RWPE2 (cell line): ENCODE measurements at regions not wholly inside any gene's neighbourhood (a gene's known extent, or its start where the extent isn't known, plus 50 kb on each side); places are given as distances from the start of the nearest gene placed in this dataset.

Source experiments
- ATAC-seq: fragments of 200-7000 bp; cut with Tn5 transposase; 3 replicates; pipeline ENCODE4 v1.9.1; 2021; ENCODE audit warnings: low read depth
- DNase-seq: peaks from one replicate; pipeline ENCODE4 v3.0.0-alpha.2; 2020; ENCODE audit warnings: low spot score
- H3K27ac ChIP-seq: fragments of 450-650 bp; 2 replicates; pipeline ENCODE4 v1.5.1; 2017; ENCODE audit warnings: mild to moderate bottlenecking; ENCODE audit not compliant: poor library complexity, severe bottlenecking
- H3K27me3 ChIP-seq: fragments of 250-450 bp; sonication (Bioruptor Pico); 2 replicates; pipeline ENCODE4 v1.5.1; 2021; ENCODE audit warnings: mild to moderate bottlenecking, moderate library complexity; ENCODE audit not compliant: insufficient read depth, poor library complexity, severe bottlenecking
- H3K36me3 ChIP-seq: fragments of 250-450 bp; sonication (Bioruptor Pico); 2 replicates; pipeline ENCODE4 v1.5.1; 2020; ENCODE audit warnings: low read depth, mild to moderate bottlenecking, moderate library complexity
- H3K4me1 ChIP-seq: fragments of 250-450 bp; sonication (Bioruptor Pico); 2 replicates; pipeline ENCODE4 v1.5.1; 2021; ENCODE audit warnings: mild to moderate bottlenecking, moderate library complexity; ENCODE audit not compliant: insufficient read depth, poor library complexity, severe bottlenecking
- H3K4me3 ChIP-seq: fragments of 250-450 bp; sonication (Bioruptor Pico); 2 replicates; pipeline ENCODE4 v1.5.1; 2021; ENCODE audit warnings: mild to moderate bottlenecking, moderate library complexity; ENCODE audit not compliant: severe bottlenecking
- H3K9me3 ChIP-seq: fragments of 250-450 bp; sonication (Bioruptor Pico); 2 replicates; pipeline ENCODE4 v1.5.1; 2021; ENCODE audit warnings: mild to moderate bottlenecking, moderate library complexity; ENCODE audit not compliant: severe bottlenecking
- TF ChIP-seq, protein P1 (sequence below): fragments of 450-650 bp; IDR thresholded peaks from one replicate; pipeline ENCODE4 v1.5.1; 2017; ENCODE audit warnings: mild to moderate bottlenecking, moderate library complexity; ENCODE audit not compliant: poor library complexity, severe bottlenecking

DNA sequence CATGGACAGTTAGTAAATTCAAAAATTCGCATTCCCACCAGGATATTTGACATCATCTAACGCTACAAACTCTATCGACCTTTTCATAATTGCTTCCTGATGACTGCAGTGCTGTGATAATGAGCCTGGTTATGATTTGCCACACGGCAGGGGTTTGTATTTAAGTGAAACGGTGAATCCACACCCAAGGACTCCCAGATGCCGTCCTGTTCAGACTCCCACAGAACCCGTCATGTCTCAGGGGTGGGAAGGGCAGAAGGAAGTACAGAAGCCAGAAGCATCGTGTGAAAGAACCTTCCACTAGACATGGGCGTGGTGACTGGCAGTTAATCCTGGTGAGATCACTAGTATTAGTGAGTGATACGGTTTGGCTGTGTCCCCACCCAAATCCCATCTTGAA, 91.2 kb upstream of the TMEM18 start:
- Histone ChIP-seq H3K4me1 (no peaks in the 10 kb centered on the region), H3K9me3 (no peaks in the 10 kb centered on the region), H3K4me3 (no peak overlapping the region), H3K27ac (no peak overlapping the region), H3K27me3 (no peaks in the 10 kb centered on the region), H3K36me3 (no peaks in the 10 kb centered on the region)
- ATAC-seq (no peak), DNase-seq (no peak)
- TF ChIP-seq, protein P1, sequence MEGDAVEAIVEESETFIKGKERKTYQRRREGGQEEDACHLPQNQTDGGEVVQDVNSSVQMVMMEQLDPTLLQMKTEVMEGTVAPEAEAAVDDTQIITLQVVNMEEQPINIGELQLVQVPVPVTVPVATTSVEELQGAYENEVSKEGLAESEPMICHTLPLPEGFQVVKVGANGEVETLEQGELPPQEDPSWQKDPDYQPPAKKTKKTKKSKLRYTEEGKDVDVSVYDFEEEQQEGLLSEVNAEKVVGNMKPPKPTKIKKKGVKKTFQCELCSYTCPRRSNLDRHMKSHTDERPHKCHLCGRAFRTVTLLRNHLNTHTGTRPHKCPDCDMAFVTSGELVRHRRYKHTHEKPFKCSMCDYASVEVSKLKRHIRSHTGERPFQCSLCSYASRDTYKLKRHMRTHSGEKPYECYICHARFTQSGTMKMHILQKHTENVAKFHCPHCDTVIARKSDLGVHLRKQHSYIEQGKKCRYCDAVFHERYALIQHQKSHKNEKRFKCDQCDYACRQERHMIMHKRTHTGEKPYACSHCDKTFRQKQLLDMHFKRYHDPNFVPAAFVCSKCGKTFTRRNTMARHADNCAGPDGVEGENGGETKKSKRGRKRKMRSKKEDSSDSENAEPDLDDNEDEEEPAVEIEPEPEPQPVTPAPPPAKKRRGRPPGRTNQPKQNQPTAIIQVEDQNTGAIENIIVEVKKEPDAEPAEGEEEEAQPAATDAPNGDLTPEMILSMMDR = no peak

DNA sequence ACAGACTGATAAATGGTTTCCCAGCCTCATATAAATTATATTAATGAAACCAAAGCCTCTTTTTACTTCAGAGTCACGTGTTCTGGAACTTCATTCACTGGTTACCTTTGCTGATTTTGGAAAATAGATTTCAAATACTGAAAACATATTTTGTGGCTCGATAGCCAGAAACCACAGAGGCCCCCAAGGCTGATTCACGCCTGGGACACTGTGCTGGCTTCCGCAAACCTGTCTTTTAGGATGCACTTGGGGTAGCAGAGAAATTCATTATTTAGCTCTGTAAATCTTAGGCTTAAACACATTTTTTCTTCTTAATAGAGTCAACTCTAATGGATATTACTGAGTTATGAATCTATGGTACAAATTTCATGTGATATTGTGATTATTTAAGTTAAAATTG, 90.7 kb upstream of the TMEM18 start:
- Histone ChIP-seq H3K4me3 (no peak overlapping the region), H3K27ac (no peak overlapping the region), H3K27me3 (no peaks in the 10 kb centered on the region), H3K36me3 (no peaks in the 10 kb centered on the region), H3K4me1 (no peaks in the 10 kb centered on the region), H3K9me3 (no peaks in the 10 kb centered on the region)
- TF ChIP-seq, protein P1 = no peak
- DNase-seq = no peak
- ATAC-seq = no peak

DNA sequence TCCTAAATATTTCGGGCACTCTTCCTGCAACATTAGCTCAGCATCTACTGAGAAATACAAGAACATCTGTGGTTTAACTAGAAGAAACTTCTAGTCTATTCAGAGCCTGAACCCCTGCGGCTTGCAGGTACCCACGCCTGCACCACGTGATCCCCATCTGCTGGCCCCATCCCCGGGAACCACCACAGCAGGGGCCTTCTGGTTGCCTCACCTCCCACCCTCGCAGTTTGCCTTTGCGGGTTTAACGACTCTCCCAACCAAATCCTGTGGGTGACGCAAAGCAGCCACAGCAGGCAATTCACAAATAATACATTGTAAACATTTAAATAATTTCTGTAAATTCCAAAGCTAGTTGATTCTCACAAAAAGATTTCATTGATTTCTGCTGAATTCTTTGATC, 90.2 kb upstream of the TMEM18 start:
- H3K4me1 ChIP-seq = no peaks in the 10 kb centered on the region
- no peak for ATAC-seq
- H3K27me3 ChIP-seq = no peaks in the 10 kb centered on the region
- TF ChIP-seq, protein P1 = no peak
- no peaks in the 10 kb centered on the region for H3K36me3 ChIP-seq
- H3K4me3 ChIP-seq = no peak overlapping the region
- no peaks in the 10 kb centered on the region for H3K9me3 ChIP-seq
- DNase-seq = no peak
- H3K27ac ChIP-seq = no peak overlapping the region

DNA sequence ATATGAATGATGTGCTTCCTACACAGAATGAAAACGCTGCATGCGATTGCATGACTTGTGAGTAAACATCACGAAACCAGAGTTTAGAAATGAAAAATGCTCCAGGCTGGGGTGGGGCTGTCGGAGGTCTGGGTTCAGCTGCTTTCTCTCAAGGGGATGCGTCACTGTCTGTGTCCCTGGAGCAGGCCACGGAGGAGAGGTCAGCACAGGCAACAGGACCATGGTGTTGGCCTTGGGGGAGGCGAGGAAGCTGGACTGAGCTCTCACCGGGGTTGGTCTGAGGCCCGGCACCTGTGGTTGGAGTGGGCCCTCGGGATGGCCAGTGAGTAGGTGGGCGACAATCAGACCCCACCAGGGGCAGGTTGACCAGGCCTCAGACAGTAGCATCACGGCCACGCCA, 89.0 kb upstream of the TMEM18 start:
- no peak for DNase-seq
- H3K27ac ChIP-seq = no peak overlapping the region
- ATAC-seq = no peak
- H3K4me3 ChIP-seq = no peak overlapping the region
- TF ChIP-seq, protein P1 = no peak
- H3K9me3 ChIP-seq = no peaks in the 10 kb centered on the region
- H3K4me1 ChIP-seq = no peaks in the 10 kb centered on the region
- H3K27me3 ChIP-seq = no peaks in the 10 kb centered on the region
- H3K36me3 ChIP-seq = no peaks in the 10 kb centered on the region

DNA sequence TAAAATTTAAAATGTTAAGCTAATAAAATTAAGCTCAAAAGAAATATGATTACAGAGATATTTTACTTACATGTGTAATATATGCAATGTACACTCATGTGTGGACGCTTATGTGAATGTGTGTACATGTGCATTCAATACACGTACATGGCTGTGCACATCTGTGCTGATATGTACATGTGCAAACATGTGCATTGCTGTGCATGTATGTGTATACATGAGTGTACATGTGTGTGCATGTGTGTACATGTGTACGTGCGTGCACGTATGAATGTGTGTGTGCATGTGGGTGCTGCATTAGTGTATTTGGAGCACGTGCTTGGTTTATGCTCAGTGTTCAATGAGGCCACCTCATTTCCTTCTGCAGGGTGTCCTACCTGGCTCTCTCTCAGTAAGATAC, 88.2 kb upstream of the TMEM18 start:
- TF ChIP-seq, protein P1 = no peak
- H3K36me3 ChIP-seq = no peaks in the 10 kb centered on the region
- no peak overlapping the region for H3K27ac ChIP-seq
- no peak for DNase-seq
- H3K9me3 ChIP-seq = no peaks in the 10 kb centered on the region
- no peaks in the 10 kb centered on the region for H3K27me3 ChIP-seq
- no peak overlapping the region for H3K4me3 ChIP-seq
- no peak for ATAC-seq
- no peaks in the 10 kb centered on the region for H3K4me1 ChIP-seq
